HG03520 (cell line): ENCODE measurements at regions not wholly inside any gene's neighbourhood (a gene's known extent, or its start where the extent isn't known, plus 50 kb on each side); places are given as distances from the start of the nearest gene placed in this dataset.
"Not testable (repeated sequence)": the region's sequence is repeated elsewhere in the genome, so short reads cannot be mapped to it uniquely, and the experiment has no call there.

ENCODE experiments used
- ATAC-seq: cut with Tn5 transposase; IDR thresholded peaks from one replicate; pipeline ENCODE4 v1.9.1; 2021; ENCODE audit warnings: mild to moderate bottlenecking, moderate library complexity; ENCODE audit not compliant: unreplicated experiment

- ATAC-seq = no peak
These were observed 88.4 kb upstream of the CDK6 start for GRCh38 chr7:92924800-92925199.

DNA sequence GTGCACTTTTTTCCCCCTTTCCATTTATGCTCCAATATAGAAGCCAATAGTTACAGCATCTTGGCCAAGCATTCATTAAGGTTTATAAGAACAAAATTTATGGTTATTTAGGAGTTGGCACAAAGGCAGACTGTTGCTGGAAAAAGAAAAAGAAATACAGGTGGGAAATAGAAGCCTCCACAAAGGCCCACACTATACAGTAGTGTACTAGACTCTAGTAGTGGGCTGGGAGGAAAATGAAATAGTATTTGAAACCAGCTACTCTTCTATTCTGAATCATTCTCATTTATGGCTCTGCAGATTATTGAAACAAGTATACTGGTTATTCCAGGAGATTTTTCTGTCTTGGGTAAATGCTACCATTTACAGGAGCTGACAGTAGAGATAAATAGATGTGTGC lies 80.9 kb upstream of the CDK6 start:
- ATAC-seq = no peak

DNA sequence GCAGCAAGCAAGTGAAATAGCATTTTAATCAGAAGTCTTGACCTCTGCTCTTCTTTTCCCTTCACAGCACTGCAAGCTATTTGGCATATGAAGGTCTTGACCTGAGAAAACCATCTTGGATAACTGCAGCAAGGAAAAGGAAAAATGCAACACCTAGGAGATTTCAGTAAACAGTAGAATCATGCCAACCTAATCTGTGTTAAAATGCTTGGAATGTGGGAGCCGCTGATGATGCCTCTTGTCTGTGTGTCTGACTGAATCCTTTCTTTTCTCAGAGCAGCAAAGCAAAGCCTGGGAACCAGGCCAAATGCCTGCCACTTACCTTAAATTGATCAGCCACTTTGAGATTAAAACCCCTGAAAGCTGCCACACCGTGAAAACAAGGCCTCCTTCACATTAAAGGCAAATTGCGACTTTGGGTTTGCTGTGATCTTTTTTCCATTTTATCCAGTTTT lies 80.4 kb upstream of the CDK6 start:
- ATAC-seq = no peak

DNA sequence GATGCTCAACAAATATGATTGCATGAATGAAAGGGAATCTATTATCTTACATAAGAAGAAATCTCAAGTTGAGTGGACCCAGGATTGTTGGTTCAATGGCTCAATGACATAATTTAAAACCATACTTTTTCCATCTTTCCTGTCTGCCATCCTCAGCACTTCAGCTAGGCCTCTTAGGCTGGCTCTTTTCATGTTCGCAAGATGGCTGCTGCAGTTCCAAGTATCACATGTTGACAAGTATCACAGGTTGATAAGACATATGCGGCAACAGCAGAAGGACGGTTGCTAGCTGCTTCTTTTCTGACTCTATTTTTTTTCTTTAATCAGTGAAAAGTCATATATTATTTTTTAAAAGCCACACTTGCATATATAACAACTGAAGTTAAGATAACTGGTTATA lies 79.0 kb upstream of the CDK6 start:
- ATAC-seq = no peak

DNA sequence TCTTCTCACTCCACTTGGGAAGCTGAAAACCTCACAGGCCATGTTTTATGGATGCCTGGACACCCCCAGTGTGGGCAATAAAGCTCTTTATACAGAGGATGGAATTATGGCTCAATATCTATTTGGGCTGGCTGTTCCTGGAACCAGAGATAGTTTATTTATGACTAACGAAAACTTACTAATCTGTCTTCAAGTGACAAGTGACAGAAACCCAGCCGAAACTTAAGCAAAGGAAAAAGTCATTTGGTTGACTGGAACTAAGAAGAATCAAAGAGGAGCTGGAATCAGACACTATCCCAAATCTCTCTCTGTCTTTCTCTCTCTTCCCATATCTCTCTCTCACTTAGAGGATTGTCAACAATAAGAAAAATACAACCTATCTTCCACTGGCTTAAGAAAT lies 78.3 kb upstream of the CDK6 start:
- no peak for ATAC-seq

DNA sequence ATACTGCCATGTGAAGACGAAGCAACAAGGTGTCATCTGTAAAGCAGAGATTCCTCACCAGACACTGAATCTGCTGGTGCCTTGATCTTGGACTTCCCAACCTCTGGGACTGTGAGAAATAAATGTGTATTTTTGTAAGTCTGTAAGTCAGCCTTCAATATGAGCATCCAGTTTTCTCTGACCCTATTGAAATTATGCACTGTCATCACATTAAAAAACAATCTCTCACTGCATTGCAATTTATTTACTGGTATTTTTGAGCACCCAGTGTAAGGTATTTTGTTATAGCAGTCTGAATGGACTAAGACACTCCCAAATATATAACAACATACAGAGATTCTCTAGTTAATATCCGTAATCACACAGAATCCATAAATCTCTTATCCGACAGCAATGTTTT lies 77.5 kb upstream of the CDK6 start:
- ATAC-seq = no peak

GRCh38 chr7:92910976-92911375 lies 74.6 kb upstream of the CDK6 start:
- no peak for ATAC-seq

DNA sequence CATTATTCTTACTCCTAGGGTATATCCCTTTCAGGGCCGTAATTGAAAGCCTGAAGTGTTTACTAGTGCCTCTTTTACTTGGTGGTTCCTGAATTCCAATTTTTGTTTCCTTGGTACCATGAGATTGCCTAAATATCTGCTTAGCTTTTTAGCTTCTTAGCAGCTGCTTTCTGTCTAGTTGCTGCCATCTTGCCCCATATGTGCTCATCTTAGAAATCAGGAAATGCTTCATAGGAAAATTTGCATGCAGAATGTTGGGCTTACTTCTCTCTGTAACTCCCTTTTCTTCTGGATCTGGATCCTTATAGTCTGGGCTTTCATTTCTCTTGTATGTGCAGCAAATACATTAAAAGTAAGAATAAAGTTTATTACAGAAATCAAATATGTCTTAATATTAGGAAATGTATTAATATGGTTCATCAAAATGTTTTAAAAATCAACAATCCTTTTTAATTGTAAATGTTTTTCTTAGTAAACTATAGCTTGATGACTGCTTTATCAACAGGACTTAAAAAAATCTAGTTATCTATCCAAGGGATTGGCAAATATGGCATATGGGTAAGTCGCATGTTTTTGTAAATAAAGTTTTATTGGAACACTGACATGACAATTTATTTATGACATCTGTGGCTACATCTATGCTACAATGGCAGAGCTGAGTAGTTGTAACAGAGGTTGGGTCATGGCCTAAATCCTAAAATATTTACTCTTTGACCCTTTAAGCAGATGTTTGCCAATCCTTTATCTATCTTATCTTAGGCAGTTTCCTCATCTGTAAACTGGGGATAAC lies 73.5 kb upstream of the CDK6 start:
- no peak for ATAC-seq

DNA sequence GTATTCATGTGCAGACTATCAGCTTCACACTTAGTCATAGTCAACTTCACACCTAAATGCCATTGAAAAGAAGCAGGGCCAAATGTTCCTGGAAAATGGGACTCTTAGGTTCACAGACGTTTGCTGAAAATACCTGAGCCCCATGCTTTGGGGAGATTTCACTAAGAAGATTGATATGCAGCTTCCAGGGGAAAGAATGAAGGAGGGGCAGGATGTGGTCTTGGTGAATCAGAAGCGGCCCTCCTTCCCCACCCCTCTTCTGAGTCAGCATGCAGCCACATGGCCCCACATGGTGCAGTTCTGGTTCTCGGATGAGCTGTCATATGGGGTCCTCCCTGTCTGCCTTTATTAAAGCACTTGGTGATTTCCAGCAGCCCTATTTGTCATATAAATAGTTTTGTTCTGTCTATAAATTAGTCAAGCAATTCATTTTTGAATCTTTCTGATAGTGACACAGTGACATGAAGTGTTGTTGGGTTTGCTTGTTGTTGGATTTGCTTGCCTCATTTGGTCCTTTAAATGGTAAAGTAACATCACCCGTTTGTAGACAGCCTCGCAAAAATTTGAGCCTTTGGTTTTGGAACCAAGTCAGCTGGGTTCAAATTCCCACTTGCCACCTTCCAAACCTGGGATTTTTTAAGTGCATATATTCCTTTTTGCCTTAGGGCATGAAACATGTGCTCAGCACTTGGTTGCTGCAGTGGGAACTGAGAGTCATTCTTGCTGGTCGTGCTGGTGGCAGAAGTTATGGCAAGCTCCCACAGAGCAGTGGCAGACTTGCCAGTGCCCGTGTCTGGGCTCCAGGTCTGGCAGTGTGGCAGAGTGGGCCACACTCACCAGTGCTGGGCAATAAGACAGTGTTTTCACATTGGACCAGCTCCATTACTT lies 68.1 kb upstream of the CDK6 start:
- ATAC-seq = peak; percentile 99

DNA sequence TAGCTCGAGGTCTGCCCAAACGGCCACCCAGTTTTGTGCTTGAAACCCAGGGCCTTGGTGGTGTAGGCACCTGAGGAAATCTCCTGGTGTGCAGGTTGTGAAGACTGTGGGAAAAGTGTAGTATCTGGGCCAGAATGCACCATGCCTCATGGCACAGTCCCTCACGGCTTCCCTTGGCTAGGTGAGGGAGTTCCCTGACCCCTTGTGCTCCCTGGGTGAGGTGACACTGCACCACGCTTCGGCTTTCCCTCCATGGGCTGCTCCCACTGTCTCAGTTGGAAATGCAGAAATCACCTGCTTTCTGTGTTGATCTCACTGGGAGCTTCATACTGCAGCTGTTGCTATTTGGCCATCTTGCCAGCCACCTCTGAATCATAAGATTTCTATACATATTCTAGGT lies 62.4 kb upstream of the CDK6 start:
- ATAC-seq = no peak

DNA sequence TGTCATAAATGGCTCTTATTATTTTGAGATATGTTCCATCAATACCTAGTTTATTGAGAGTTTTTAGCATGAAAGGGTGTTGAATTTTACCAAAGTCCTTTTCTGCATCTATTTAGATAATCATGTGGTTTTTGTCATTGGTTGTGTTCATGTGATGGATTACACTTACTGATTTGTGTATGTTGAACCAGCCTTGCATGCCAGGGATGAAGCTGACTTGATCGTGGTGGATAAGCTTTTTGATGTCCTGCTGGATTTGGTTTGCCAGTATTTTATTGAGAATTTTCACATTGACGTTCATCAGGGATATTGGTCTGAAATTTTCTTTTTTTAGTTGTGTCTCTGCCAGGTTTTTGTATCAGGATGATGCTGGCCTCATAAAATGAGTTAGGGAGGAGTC lies 58.5 kb upstream of the CDK6 start:
- not testable (repeated sequence) for ATAC-seq

DNA sequence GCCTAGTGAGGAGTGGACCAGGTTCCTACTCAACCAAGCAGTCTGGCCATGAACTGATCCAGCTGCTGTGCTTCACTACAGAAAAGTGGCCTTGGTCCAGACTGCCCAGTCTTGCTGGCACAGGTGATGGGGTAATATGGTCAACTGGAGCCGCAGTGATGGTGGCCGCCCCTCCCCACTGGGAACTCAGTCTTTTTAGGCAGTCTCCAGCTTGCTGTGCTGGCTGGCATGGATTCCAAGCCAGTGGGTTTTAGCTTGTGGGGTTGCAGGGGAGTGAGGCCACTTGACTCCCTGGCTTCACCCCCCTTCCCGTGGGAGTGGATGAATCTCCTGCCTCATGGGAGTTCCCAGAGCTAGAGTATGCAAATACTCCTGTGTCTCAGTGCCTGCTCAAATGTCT lies 52.7 kb upstream of the CDK6 start:
- ATAC-seq = no peak
